Mucosa of stomach (tissue), 1 donor: ENCODE measurements at regions not wholly inside any gene's neighbourhood (a gene's known extent, or its start where the extent isn't known, plus 50 kb on each side); places are given as distances from the start of the nearest gene placed in this dataset.

ENCODE experiments used
- H3K27me3 ChIP-seq: one replicate; pipeline ENCODE4 v1.7.0; 2013; ENCODE audit warnings: mild to moderate bottlenecking, low read length; ENCODE audit not compliant: control insufficient read depth, insufficient read depth
- H3K36me3 ChIP-seq: one replicate; pipeline ENCODE4 v1.7.0; 2013; ENCODE audit warnings: low read length; ENCODE audit not compliant: control insufficient read depth, insufficient read depth
- H3K4me1 ChIP-seq: one replicate; pipeline ENCODE4 v1.7.0; 2013; ENCODE audit warnings: mild to moderate bottlenecking, low read length; ENCODE audit not compliant: control insufficient read depth, insufficient read depth
- H3K4me3 ChIP-seq: one replicate; pipeline ENCODE4 v1.7.0; 2013; ENCODE audit warnings: low read length
- H3K9ac ChIP-seq: one replicate; pipeline ENCODE4 v1.7.0; 2013; ENCODE audit warnings: mild to moderate bottlenecking, low read length, moderate library complexity
- H3K9me3 ChIP-seq: one replicate; pipeline ENCODE4 v1.7.0; 2013; ENCODE audit warnings: mild to moderate bottlenecking, low read length, moderate library complexity; ENCODE audit not compliant: control insufficient read depth
- donor health status: Pancreatic carcinoma.

DNA sequence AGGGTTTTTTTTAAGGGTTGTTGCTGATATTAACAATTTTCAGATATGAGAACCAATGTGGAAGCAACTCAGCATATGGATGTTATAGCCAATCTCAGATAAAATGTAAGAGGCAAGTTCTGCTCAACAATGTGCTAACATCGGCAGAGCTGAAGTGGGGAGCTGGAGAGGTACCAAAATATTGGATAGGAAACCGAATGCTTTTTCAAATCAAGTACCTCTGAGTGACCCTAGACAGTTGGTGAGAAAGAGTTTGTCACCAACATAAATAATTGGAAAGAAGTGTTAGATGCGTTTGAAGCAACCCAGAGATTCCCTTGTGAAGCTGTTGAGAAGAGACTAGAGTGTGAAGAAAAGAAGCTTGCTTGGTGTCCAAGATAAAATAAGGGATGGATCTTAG is 140.7 kb downstream of the SOX4 start:
- Histone ChIP-seq H3K36me3 (no peaks in the 10 kb centered on the region), H3K27me3 (no peaks in the 10 kb centered on the region), H3K4me3 (no peak overlapping the region), H3K9ac (no peak overlapping the region), H3K4me1 (no peaks in the 10 kb centered on the region), H3K9me3 (no peaks in the 10 kb centered on the region)

DNA sequence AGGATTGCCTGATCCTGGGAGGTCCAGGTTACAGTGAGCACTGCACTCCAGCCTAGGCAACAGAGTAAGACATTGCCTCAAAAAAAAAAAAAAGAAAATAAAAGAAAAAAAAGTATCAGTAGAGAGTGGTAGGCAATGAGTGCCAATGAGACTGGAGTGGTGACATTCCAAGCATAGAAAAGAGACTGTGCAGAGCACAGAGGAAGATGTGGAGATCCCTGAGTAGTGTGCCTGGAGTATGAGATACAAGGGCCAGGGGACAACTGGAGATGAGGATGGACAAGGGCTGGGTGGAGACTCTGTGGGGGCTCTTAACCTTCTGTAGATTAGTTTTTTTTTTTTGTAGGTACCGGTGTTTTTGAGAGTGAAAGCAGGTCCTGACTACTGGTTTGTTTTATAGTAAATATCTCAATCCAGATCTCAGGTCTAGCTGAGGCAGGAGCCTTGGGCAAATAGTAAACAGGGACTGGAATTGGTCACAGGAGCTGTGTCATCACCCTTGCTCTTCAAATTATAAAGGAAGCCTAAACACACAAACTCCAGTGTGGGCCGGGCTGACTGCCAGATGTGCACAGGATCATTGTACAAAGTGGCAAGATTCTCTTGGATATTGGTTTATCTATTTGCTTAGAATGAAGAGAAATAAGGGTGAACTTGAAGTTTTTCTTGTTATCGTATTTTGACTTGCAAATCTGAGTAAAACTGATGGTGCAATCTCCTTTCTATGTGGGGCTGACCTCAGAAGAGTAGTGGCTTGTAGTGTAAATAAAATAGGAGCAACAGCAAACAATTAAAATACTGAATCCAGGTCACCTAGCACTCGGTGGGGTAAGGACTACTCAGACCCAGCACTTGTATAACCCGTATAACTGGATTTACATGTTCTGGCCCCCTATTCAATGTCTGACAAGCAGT is 144.9 kb downstream of the SOX4 start:
- Histone ChIP-seq H3K9ac (no peak overlapping the region), H3K36me3 (no peaks in the 10 kb centered on the region), H3K4me1 (no peaks in the 10 kb centered on the region), H3K27me3 (no peaks in the 10 kb centered on the region), H3K9me3 (no peaks in the 10 kb centered on the region), H3K4me3 (no peak overlapping the region)

DNA sequence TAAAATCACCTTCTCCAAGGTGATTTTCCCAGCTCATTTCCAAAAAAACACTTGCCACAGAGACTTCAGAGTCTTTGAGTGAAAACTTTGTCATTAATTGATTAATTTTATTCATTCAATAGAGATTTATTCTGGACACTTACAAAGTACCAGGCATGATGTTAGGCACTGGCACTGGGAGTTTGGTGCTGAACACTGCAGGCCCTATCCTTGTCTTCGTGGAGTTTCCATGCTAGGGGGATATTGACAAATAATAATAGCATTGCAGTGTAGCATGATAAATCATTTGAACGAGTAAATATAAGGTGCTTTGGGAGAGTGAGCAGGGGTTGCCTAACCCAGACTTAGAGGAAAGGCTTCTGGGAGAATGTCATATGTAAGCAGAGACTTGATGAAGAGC is 145.7 kb downstream of the SOX4 start:
- H3K27me3 ChIP-seq, result no peaks in the 10 kb centered on the region
- no peak overlapping the region for H3K4me3 ChIP-seq
- H3K9me3 ChIP-seq, result no peaks in the 10 kb centered on the region
- H3K4me1 ChIP-seq, result no peaks in the 10 kb centered on the region
- no peaks in the 10 kb centered on the region for H3K36me3 ChIP-seq
- no peak overlapping the region for H3K9ac ChIP-seq

DNA sequence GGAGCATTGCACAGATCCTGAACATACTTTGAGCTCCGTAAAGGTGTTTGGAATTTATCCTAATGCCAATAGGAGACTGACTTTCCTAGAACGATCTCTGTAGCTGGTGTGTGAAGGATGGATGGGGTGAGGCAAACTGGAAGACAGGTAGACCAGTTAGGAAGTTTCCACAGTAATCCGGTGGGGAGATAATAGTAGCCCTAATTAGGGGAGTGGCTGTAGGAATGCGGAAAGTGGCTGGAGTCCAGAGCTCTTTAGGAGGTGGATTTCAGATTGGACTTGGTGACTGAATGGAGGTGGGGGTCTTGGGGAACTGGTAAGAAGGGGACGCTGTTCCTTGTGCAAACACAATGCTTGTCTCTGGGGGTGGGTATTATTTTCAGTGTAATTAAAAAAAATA is 146.3 kb downstream of the SOX4 start:
- Histone ChIP-seq H3K4me1 (no peaks in the 10 kb centered on the region), H3K9me3 (no peaks in the 10 kb centered on the region), H3K27me3 (no peaks in the 10 kb centered on the region), H3K9ac (no peak overlapping the region), H3K36me3 (no peaks in the 10 kb centered on the region), H3K4me3 (no peak overlapping the region)

DNA sequence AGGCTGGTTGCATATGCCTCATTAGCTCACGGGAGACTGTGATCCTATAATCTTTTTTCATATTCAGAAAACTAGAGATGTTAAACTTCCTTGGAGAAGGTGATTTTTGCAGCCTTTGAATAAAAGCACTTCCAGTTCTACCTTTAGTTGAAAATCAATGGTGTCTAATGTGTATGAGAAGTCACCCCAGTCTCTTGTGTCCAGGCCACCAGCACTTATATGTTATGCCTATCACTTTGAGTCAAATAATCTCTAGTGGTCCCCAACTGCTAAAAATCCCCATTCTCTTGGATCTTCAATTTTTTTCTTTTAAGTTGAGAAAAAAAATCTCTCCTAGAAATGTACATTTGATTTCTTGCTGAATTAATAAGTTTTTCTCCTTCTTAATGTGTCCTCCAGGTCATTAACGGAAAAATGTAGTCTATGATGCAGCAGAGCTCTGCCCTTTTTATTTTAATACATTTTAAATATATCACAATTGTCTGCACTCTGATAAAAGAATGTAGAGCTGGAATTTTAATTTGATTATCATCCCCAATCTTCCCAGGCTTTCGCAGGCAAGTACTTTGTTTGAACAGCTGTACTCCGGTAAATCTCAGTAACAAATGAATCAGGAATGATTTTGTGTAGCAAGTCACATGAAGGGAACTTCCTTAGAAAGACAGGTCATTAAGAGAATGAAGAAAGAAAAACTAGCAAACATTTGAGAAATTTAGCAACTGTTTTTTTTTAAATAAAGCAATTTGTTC is 147.0 kb downstream of the SOX4 start:
- Histone ChIP-seq H3K9ac (no peak overlapping the region), H3K36me3 (no peaks in the 10 kb centered on the region), H3K9me3 (no peaks in the 10 kb centered on the region), H3K4me3 (no peak overlapping the region), H3K4me1 (no peaks in the 10 kb centered on the region), H3K27me3 (no peaks in the 10 kb centered on the region)

DNA sequence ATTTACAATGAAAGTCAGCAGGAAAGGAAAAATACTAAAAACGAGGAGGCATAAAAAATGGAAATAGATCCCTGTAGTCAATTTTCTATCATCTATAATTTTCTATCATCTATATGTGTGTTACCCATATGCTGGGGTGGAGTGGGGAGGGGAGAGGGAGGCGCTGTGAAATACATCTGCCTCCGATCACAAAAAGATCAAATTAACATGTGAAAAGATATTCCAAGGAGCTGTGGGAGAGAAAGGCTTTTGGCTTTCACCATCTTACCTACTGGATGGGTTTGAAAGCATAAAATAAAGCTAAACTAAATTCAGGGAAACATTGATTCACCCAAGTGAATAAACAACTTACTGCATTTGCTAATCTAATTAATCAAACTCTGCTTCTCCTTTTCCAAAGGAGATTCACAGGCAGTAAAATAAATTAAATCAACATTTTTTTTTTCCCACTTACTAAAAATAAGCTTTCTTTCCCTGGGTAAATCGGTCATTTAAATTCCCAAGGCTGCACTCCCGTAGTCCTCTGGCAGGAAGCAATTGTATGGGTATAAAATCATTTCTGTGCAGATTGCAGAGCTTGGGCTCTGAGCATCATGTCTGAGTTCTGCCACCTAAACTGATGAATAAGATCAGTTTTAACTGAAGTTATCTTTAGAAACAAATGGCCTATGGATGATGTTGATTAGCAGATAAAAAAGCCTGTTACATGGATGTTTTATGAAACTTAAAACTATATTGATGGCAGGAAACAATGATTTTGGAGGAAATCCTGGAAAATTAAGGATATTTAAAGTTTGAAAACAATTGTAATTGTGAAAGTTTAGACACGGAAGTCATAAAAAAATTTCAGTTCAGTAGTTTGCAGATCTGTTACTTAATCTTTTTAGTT is 147.9 kb downstream of the SOX4 start:
- no peaks in the 10 kb centered on the region for H3K27me3 ChIP-seq
- H3K9ac ChIP-seq, result no peak overlapping the region
- no peaks in the 10 kb centered on the region for H3K4me1 ChIP-seq
- no peaks in the 10 kb centered on the region for H3K36me3 ChIP-seq
- H3K4me3 ChIP-seq, result no peak overlapping the region
- no peaks in the 10 kb centered on the region for H3K9me3 ChIP-seq

DNA sequence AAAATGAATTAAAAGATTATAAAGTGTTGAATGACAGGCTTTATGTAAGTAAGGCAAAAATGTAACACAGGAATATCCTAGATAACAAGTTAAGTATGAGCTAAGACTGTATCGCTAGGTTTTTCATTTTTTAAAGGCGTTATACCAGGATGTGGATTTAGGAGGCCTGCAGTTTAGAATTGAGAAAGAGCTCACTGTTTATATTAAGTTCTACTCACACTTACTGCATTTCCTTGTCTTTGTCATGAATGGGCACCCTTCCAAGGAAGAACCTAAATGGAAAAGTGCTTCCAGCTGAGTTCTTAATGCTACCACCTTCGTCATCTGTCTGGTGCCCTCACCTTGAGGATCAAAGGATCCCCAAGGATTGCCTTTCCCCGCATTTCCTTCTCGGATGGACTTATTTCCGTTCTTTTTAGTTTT is 148.7 kb downstream of the SOX4 start:
- H3K9me3 ChIP-seq, result no peaks in the 10 kb centered on the region
- no peak overlapping the region for H3K9ac ChIP-seq
- no peaks in the 10 kb centered on the region for H3K27me3 ChIP-seq
- no peaks in the 10 kb centered on the region for H3K36me3 ChIP-seq
- no peak overlapping the region for H3K4me3 ChIP-seq
- H3K4me1 ChIP-seq, result no peaks in the 10 kb centered on the region

DNA sequence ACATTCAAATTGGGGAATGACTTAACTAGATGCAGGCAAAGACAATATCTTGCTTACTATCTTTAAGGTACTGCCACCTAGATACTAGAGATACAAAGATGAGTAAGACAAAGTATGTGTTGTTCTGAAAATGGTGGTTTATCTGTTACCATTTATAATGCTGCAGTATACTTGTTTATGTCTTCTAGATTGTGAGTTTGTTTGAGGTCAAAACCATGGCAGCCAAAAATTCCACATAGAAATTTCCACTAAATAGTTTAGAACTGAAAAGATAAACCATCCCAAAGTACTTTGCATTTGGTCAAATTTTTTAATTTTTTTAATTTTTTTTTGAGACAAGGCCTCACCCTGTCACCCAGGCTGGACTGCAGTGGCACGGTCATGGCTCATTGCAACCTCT is 150.8 kb downstream of the SOX4 start:
- no peaks in the 10 kb centered on the region for H3K9me3 ChIP-seq
- no peaks in the 10 kb centered on the region for H3K27me3 ChIP-seq
- H3K9ac ChIP-seq, result no peak overlapping the region
- H3K4me3 ChIP-seq, result no peak overlapping the region
- no peaks in the 10 kb centered on the region for H3K36me3 ChIP-seq
- no peaks in the 10 kb centered on the region for H3K4me1 ChIP-seq

DNA sequence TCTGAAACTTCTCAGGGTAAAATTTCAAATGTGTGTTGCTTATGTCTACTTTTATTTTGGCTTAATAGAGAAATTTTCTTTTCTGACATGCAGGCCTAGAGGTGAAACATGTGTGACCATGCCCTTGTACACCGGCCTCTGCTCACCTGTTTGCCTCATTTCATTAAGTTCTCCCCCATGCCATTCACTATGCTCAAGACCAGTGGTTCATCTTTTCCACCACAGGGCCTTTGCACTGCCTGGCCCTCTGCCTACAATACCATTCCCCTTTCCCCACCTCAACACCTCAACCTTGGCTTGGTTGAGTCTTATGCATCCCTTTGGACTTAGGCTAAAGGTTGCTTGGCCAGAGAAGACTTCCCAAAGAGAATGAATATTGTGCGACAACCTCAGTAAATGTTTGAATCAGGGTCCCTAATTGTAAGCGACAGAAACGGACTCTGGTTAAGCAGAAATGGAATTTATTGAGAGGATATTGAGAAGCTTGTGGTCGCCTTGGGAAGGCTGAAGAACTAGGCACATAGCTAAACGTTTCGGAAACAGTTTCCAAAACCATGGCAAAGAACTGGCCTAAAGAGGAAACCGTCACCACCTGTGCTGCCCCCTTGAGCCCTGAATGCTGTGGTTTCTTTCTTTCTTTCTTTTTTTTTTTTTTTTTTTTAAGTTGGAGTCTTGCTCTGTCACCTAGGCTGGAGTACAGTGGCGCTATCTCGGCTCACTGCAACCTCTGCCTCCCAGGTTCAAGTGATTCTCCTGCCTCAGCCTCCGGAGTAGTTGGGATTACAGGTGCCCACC is 152.2 kb downstream of the SOX4 start:
- Histone ChIP-seq H3K9me3 (no peaks in the 10 kb centered on the region), H3K9ac (no peak overlapping the region), H3K4me1 (no peaks in the 10 kb centered on the region), H3K36me3 (no peaks in the 10 kb centered on the region), H3K27me3 (no peaks in the 10 kb centered on the region), H3K4me3 (no peak overlapping the region)

DNA sequence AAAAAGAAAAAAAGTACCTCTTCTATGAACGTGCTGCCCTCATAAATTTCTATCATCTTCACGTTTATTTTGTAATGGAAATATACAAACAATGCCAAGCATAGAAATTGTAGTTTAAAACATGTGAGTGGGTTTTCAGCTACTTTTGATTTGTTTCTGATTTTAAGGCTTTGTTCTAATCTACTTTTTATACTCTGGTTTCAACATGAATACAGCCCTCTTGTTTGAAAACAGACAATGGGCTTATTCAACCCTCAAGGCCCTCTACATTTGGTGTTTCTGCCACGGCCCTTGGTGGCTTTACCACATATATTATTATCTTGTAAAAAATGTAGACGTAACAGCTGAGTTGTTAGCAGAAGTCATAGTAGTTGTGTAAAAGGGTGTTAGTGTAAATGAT is 153.9 kb downstream of the SOX4 start:
- Histone ChIP-seq H3K4me3 (no peak overlapping the region), H3K9me3 (no peaks in the 10 kb centered on the region)

DNA sequence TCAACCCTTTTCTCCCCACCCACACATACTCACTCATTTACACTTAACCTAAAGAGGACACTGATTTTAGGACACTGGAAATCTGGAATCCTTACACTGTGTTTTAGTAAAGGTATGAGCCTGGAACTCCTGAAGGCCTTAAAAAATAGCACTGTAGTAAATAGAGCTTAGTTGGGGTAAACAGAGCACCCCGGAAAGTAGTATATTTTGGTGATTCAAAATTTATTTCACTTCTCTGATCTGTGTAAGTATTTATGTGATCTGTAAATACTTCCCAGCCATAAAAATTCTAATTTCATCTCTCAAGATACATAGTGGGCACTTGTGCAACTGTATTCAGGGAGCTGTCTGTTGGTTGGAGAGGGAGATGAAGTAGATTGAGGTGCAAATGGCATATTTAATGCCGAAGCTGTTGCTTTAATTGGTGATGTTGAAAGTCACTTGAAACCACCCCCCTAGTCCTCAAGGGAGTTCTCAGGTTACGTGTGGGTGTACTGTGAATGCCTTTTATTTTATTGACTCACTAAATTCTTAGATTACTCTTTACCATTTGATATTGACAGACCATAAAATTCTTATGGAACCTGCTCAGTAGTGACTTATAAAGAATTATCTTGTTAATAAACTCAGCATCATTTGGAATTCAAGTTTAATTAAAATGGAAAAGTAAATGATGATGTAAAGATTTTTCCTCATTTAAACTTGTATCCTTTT is 154.9 kb downstream of the SOX4 start:
- no peaks in the 10 kb centered on the region for H3K9me3 ChIP-seq
- H3K9ac ChIP-seq, result no peak overlapping the region
- H3K36me3 ChIP-seq, result no peaks in the 10 kb centered on the region
- H3K27me3 ChIP-seq, result no peaks in the 10 kb centered on the region
- no peaks in the 10 kb centered on the region for H3K4me1 ChIP-seq
- no peak overlapping the region for H3K4me3 ChIP-seq

More for the DNA sequence above, 153.9 kb downstream of the SOX4 start:
- Histone ChIP-seq H3K4me1 (no peaks in the 10 kb centered on the region), H3K9ac (no peak overlapping the region), H3K27me3 (no peaks in the 10 kb centered on the region), H3K36me3 (no peaks in the 10 kb centered on the region)
